ENCODE measurements at regions not wholly inside any gene's neighbourhood (a gene's known extent, or its start where the extent isn't known, plus 50 kb on each side); places are given as distances from the start of the nearest gene placed in this dataset.

DNA sequence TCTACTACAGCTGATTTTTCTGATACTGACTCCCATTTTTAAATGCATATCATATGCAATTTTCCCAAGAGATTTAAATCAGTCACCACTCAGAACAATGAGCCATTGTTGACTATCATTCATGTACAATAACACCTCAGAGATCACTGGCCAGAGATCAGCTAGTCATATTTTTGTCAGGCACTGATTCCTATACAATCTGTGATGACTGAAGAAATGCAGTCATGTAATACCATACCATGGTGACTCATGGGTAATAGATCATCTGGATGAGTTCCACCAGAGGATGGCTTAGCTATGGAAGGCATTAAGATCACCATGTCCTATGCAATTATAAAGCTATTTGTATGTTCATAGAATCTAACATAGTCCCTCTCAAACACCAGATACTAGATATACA, 285.7 kb upstream of the DCC start:
- H2BK12ac ChIP-seq (ENCODE audit: low read depth, low read length): no peak overlapping the region
- no peak overlapping the region for H3K4ac ChIP-seq (replicated peaks; ENCODE audit: insufficient read length, low read depth, low read length)
- H3K23me2 ChIP-seq (ENCODE audit: low read depth, low read length): no peaks in the 10 kb centered on the region
- H2BK5ac ChIP-seq (ENCODE audit: low read depth, low read length): no peak overlapping the region
- H3K4me1 ChIP-seq (replicated peaks in 1 of 4; ENCODE audit: control insufficient read depth in 3 of 4, insufficient read depth in 4 of 4, low read length in 3 of 4): no peaks in the 10 kb centered on the region
- H3K4me3 ChIP-seq (ENCODE audit: extremely low read depth in 1 of 4, insufficient read depth in 2 of 4, low read depth in 3 of 4, low read length in 4 of 4): no peak overlapping the region
- H3K14ac ChIP-seq (ENCODE audit: insufficient read length): no peak overlapping the region
- no peak overlapping the region for H3K4me2 ChIP-seq (ENCODE audit: insufficient read depth in 1 of 2, low read depth in 2 of 2, low read length in 2 of 2)
- no peak overlapping the region for H3K9ac ChIP-seq (replicated peaks in 1 of 4; ENCODE audit: extremely low read depth in 1 of 4, low read depth in 3 of 4, low read length in 3 of 4)
- H3K36me3 ChIP-seq (ENCODE audit: control insufficient read depth in 2 of 4, insufficient read depth in 4 of 4, low read length in 3 of 4): no peaks in the 10 kb centered on the region
- ChIA-PET CTCF (ENCODE audit: partially characterized antibody) (interaction anchor here (1.3 kb wide), 1 partner anchor 63 kb away, joined by 3 read pairs; no protein-coding TSS in a partner anchor), POLR2A (ENCODE audit: partially characterized antibody) (no interaction called here)
- H2BK15ac ChIP-seq (ENCODE audit: low read length): no peak overlapping the region
- no peak overlapping the region for H2AFZ ChIP-seq (ENCODE audit: low read length)
- H4K8ac ChIP-seq (ENCODE audit: extremely low read depth, insufficient read depth, low read length): no peak overlapping the region
- no peak overlapping the region for H2BK120ac ChIP-seq (replicated peaks; ENCODE audit: low read depth, low read length)
- H4K91ac ChIP-seq (replicated peaks; ENCODE audit: insufficient read length, low read length): no peak overlapping the region
- H3K56ac ChIP-seq (replicated peaks; ENCODE audit: insufficient read length, low read depth, low read length): no peak overlapping the region
- no peaks in the 10 kb centered on the region for H3K79me1 ChIP-seq (ENCODE audit: low read depth, low read length)
- no peak for TF ChIP-seq BRCA1 (IDR thresholded peaks at IDR 0.05; ENCODE audit: low read depth, low read length)
- no peak for TF ChIP-seq BCL11A (IDR thresholded peaks at IDR 0.05; ENCODE audit: low read depth in 2 of 2, low read length in 2 of 2)
- no peak for DNase-seq (ENCODE audit: low read depth in 1 of 2, low spot score in 2 of 2)
- H3K27me3 ChIP-seq (replicated peaks in 1 of 4; ENCODE audit: control insufficient read depth in 3 of 4, extremely low read depth in 1 of 4, insufficient read depth in 3 of 4, low read length in 3 of 4): no peaks in the 10 kb centered on the region
- no peak overlapping the region for H3K27ac ChIP-seq (ENCODE audit: low read depth, low read length)
- H3K9me3 ChIP-seq (ENCODE audit: insufficient read depth in 2 of 2, low read depth in 1 of 2, low read length in 1 of 2): peaks cover 5 to 12% of the 10 kb centered on the region in 2 experiments
- H3K18ac ChIP-seq (ENCODE audit: extremely low read depth, low read length): no peak overlapping the region
- H4K5ac ChIP-seq (ENCODE audit: insufficient read length, low read depth, low read length): no peak overlapping the region
- no peaks in the 10 kb centered on the region for H3K79me2 ChIP-seq (ENCODE audit: control insufficient read depth in 1 of 2, insufficient read depth in 2 of 2, low read length in 2 of 2)
- no peak for FAIRE-seq
- H3K23ac ChIP-seq (ENCODE audit: insufficient read length): no peak overlapping the region
- no peaks in the 10 kb centered on the region for H4K20me1 ChIP-seq (replicated peaks in 1 of 2; ENCODE audit: control insufficient read depth in 1 of 2, insufficient read depth in 2 of 2, low read length in 2 of 2)
- no peak overlapping the region for H2AK5ac ChIP-seq (ENCODE audit: low read depth, low read length)
- H2BK20ac ChIP-seq (ENCODE audit: low read length): no peak overlapping the region
